ENCODE measurements at regions not wholly inside any gene's neighbourhood (a gene's known extent, or its start where the extent isn't known, plus 50 kb on each side); places are given as distances from the start of the nearest gene placed in this dataset.
A peak's percentile ranks its signal among the peaks of the same experiment; 100 is the strongest.
"Not testable (repeated sequence)": the region's sequence is repeated elsewhere in the genome, so short reads cannot be mapped to it uniquely, and the experiment has no call there.

DNA sequence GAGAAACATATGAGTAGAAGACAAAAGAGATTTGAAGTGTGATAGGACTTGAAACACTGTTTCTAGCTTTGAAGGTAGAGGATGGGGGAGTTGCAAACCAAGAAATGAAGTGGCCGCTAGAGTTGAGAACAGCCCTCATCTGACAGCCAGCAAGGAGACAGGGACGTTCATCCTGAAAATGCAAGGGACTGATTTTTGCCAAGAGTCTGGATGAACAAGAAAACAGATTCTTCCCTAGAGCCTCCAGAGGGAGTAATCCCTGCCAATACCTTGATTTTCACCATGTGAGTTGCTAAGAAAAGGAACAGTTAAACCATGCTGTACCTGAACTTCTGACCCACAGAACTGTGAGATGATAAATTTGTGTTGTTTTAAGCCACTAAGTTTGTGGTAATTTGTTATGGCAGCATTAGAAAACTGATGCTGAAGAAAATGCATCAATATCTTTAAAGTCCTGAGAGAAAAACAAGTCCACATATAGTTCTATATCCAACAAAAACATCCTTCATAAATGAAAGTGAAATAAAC, 154.0 kb upstream of the ADAMTSL1 start:
- no peak for TF ChIP-seq POLR2A (IDR thresholded peaks at IDR 0.05)
- TF ChIP-seq, protein P1, sequence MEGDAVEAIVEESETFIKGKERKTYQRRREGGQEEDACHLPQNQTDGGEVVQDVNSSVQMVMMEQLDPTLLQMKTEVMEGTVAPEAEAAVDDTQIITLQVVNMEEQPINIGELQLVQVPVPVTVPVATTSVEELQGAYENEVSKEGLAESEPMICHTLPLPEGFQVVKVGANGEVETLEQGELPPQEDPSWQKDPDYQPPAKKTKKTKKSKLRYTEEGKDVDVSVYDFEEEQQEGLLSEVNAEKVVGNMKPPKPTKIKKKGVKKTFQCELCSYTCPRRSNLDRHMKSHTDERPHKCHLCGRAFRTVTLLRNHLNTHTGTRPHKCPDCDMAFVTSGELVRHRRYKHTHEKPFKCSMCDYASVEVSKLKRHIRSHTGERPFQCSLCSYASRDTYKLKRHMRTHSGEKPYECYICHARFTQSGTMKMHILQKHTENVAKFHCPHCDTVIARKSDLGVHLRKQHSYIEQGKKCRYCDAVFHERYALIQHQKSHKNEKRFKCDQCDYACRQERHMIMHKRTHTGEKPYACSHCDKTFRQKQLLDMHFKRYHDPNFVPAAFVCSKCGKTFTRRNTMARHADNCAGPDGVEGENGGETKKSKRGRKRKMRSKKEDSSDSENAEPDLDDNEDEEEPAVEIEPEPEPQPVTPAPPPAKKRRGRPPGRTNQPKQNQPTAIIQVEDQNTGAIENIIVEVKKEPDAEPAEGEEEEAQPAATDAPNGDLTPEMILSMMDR (IDR thresholded peaks at IDR 0.05), result peak in 2 of 4 experiments; percentile 8 to 26
- Histone ChIP-seq H3K4me3 (no peak overlapping the region), H3K27ac (peak overlapping the region in 1 of 2 donors; percentile 2), H3K36me3 (no peaks in the 10 kb centered on the region), H3K4me1 (no peaks in the 10 kb centered on the region), H3K9me3 (no peaks in the 10 kb centered on the region), H3K27me3 (no peaks in the 10 kb centered on the region)
- intact Hi-C loops (cut with DNase I; ENCODE audit: low total_unique reads), result no loop called here
- no peak for DNase-seq

DNA sequence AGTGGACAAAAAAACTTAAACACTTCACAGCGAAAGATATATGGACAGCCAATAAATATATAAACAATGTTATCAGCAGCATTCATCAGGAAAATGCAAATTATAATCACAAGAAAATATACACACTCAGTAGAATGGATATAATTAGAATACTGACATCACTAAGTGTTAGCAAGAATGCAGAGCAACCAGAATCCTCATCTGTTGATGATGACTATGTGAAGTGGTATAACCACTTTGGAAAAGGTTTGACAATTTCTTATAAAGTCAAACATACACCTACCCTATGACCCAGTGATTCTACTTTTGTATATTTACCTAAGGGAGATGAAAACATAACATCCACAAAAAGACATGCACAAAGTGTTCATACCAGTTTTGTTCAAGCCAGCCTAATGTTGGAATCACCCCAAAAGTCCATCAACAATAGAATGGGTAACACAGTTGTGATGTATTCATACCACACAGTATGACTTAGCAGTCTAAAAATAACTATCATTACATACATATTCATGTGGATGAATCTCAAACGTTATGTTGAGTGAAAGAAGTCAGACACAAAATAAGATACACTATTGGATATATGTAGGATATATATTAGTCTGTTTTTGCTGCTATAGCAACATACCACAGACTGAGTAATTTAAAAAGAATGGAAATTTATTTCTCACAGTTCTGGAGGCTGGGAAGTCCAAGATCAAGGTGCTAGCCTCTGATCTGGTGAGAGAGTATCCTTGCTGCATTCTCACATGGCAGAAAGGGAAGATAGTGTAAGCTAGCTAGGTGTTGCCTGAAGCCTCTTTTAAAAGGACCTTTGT, 148.8 kb upstream of the ADAMTSL1 start:
- Histone ChIP-seq H3K27ac (no peak overlapping the region), H3K9me3 (no peaks in the 10 kb centered on the region), H3K27me3 (no peaks in the 10 kb centered on the region), H3K36me3 (no peaks in the 10 kb centered on the region), H3K4me1 (no peaks in the 10 kb centered on the region), H3K4me3 (no peak overlapping the region)
- TF ChIP-seq, protein P1 (IDR thresholded peaks at IDR 0.05), result no peak
- TF ChIP-seq POLR2A (IDR thresholded peaks at IDR 0.05), result no peak
- intact Hi-C loops (cut with DNase I; ENCODE audit: low total_unique reads), result no loop called here
- DNase-seq, result no peak

DNA sequence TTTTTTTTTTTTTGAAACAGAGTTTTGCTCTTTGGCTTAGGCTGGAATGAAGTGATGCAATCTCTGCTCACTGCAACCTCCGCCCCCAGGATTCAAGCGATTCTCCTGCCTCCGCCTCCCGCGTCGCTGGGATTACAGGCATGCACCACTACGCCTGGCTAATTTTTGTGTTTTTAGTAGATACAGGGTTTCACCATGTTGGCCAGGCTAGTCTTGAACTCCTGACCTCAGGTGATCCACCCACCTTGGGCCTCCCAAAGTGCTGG, 148.3 kb upstream of the ADAMTSL1 start:
- DNase-seq; intact Hi-C loops (cut with DNase I; ENCODE audit: low total_unique reads): not testable (repeated sequence)

DNA sequence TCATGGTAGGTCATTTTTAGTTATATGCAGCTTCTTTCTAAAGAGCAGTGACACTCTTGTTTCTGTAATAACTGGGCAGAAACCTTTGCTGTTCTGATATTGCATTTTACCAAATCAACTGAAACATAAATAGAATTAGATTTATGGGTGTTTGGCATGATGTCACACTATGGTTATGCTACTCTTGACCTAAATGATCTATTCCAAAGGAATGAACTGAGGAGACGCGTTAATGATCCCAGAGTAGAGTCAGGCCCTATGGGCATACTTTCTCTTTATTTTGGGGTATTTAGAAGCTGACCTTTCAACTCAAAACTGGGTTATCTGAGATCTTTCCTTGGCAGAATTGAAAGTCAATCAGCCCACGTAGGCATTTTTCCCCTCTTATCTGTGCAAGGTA, 146.8 kb upstream of the ADAMTSL1 start:
- Histone ChIP-seq H3K36me3 (no peaks in the 10 kb centered on the region), H3K4me1 (peaks cover 0 to 12% of the 10 kb centered on the region in 2 donors), H3K4me3 (no peak overlapping the region), H3K9me3 (no peaks in the 10 kb centered on the region), H3K27ac (no peak overlapping the region), H3K27me3 (no peaks in the 10 kb centered on the region)
- TF ChIP-seq, protein P1 (IDR thresholded peaks at IDR 0.05), result no peak
- TF ChIP-seq POLR2A (IDR thresholded peaks at IDR 0.05), result no peak
- intact Hi-C loops (cut with DNase I; ENCODE audit: low total_unique reads), result no loop called here
- DNase-seq, result no peak

More for the DNA sequence above, 148.3 kb upstream of the ADAMTSL1 start:
- not testable (repeated sequence) for H3K36me3 ChIP-seq, H3K4me1 ChIP-seq, H3K9me3 ChIP-seq, H3K4me3 ChIP-seq, H3K27me3 ChIP-seq, H3K27ac ChIP-seq

DNA sequence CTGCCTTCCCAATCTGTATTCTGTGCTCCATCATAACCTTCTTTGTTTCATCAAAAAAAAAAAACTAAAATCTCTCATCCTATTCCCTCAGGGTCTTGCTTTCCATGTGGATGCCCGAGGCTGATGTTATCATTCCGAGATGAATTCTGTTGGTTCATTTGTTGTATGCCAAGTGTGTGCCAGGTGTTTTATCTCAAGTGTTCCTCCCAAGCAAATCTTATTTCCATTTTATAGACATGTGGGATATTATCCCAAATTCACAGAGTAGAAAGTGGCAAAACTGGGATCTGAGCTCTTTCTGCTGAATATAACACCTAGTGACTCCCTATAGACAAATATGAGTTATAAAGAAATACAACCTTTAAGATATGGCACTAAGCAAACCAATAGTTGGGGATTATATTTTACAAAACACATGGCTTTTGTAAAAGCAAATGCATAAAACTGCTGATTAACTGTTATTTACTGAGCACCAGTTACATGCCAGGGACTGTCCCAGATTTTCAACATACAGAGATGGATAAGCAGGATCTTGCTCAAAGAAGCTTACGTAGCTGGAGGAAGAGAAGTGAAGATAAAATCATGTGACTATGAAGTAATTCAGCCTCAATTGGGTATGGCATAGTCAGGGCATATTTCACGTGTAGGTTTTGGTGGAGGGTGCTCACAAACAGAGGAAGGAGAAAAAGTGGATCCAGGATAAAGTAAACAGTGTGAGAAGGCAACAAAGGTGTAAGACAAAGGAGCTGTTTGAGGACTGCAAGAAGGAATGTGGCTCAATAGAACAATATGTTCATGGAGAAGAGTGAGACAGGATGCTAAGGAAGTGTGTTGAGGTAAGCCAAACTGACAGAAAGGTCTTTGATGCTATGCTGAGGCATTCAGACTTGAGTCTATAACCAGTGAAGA, 143.3 kb upstream of the ADAMTSL1 start:
- DNase-seq, result no peak
- H3K9me3 ChIP-seq, result no peaks in the 10 kb centered on the region
- H3K27me3 ChIP-seq, result no peaks in the 10 kb centered on the region
- intact Hi-C loops (cut with DNase I; ENCODE audit: low total_unique reads), result no loop called here
- H3K4me1 ChIP-seq, result peaks cover 0 to 15% of the 10 kb centered on the region in 2 donors
- H3K4me3 ChIP-seq, result no peak overlapping the region
- TF ChIP-seq POLR2A (IDR thresholded peaks at IDR 0.05), result no peak
- TF ChIP-seq, protein P1 (IDR thresholded peaks at IDR 0.05), result no peak
- peak overlapping the region; percentile 49 to 58 for H3K27ac ChIP-seq
- no peaks in the 10 kb centered on the region for H3K36me3 ChIP-seq

Data from uterus (tissue), 3 donors.